Renal cortical epithelial cell (primary cell): ENCODE measurements at regions not wholly inside any gene's neighbourhood (a gene's known extent, or its start where the extent isn't known, plus 50 kb on each side); places are given as distances from the start of the nearest gene placed in this dataset.

ENCODE experiments used
- DNase-seq: peaks from one replicate; pipeline ENCODE4 v3.0.0-alpha.2; 2011; ENCODE audit warnings: low read depth

DNA sequence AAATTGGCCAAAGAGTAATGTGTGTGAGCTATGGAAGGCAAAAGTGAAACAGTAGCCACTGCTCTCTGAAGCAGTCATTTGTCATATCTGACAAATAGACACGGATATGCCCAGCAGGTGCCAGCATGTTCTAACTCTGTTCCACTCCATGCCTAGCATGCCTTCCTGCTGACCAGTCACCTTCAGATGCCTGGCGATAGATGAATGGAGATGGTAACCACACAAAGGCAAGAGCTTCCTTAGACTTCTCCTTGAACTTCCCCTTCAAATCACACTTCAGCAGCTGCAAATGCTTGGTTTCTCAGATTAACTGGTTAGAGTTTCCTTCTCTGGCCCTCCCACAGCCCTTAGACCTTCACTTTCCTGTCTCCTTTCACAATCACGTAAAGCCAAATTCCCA lies 429.9 kb downstream of the DAD1 start:
- peak; percentile 80 for DNase-seq

GRCh38 chr14:22158560-22158959 lies 430.5 kb downstream of the DAD1 start:
- no peak for DNase-seq

DNA sequence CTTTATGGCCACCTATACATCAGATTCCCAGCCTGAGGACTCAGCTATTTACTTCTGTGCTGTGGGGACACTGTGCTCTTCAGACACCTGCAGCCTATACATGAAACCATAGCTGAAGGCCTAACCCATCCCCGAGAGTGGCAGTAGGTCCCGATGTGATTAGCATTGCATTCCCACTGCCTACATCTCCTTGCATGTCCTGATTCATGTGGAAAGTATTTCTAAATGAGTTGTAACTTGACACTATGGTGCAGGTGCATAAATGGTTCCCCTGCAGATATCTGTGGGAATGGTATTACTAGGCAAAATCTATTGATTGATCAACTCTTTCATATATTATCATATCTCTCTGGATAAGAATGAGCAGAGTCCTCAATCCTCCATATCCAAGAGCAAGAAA lies 433.5 kb downstream of the DAD1 start:
- peak; percentile 33 for DNase-seq

- no peak for DNase-seq
Measured at GRCh38 chr14:22152903-22153302, 436.1 kb downstream of the DAD1 start.

DNA sequence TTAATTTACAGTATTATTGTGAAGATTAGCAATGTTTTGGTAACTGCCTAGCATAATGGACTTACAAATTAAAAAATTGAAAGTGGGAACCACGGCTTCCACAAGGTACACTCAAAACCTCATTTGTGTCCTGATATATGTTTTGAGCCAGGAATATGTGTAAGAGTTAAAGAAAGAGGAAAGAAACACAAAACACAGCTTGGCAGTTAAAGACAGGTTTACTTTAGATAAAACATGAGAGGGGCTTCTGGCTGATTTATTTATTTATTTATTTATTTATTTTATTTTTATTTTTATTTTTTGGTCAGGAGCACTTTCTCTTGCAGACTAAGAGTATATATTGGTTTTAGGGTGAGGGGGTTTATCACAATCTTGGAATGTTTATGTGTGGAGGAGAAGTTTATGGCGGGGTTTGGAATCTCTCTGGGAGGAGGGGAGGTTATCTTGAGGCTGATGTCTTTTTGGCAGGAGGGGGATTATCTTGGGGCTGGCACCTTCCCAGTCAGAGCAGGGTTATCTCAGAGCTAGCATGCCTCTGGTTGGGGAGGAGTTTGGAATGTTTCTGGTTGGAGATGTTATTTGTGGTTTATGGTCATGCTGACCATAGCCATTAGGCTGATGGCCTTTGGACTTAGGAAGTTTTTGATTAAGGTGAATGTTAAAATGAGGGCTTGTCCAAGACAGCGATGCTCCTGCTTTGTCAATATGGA lies 436.7 kb downstream of the DAD1 start:
- DNase-seq, result no peak

GRCh38 chr14:22151121-22151520 lies 437.9 kb downstream of the DAD1 start:
- no peak for DNase-seq

GRCh38 chr14:22149058-22149457 lies 440.0 kb downstream of the DAD1 start:
- no peak for DNase-seq

- no peak for DNase-seq
Measured at GRCh38 chr14:22147716-22148115, 441.3 kb downstream of the DAD1 start.

DNA sequence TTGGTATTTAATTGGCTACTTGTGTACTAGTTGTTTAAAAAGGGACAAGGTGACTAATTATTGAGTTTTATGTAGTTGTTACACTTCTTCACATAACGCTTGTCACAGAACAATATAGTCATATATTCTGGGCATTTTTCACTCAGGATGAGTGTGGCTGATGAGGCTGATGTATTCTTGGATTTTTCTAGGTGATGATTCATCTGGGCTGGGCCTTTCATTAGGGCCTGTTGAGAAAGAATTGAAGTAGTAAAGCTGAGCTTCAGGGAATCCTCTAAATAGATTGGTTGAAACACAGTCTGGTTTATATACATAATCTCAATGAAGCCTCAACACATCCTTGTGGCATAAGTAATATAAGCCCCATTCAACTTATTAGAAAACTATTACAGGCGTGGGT lies 445.7 kb downstream of the DAD1 start:
- DNase-seq, result peak; percentile 43

DNA sequence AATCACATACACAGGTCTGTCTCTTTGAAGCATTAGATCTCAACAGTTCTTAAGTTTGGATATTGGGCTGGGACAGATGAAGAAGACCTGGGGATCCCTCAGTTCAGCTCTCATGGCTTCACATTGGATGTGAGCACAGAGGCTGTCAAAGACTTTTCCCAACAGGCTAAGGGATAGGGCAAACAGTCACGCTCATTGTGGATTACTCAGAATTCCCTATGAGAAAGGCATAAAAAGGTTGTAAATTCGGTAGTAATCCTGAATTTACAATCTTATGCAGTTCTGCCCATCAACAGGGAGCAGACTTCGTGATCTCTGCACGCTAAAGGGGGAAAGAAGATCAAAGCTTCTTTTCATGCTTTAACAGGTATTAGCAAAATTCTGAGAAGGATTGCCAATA lies 448.4 kb downstream of the DAD1 start:
- no peak for DNase-seq

DNA sequence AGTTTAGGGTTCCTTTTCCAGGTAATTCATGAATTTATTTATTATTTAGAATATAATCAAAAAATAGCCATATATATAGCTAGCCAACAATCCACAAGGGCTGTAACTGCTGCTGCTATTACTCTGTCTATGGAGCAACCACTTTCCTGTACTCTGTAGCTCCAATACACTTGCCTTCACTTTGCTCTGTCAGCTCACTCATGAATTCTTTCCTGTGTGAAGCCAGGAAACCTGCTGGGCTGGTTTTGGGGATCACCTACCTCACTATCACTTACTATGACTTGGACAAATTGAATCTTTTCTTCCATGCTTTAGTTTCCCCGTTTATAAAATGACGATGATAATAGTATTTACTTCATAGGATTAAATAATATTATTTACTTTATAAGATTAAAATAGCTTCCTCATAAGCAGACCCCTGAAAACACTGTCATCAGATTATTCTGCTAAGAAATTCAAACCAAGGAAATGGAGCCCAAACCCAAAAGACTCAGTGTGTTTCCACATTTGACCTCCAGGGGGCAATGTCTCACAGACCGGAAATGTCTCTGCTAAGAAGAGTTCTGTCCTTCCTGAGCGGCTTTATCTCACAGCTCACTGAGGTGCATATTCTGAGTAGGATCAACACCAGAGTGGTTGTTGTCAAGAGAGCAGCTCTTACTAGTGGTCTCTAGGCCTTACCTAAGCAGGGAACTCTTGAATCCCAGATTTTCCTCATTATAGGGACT lies 457.1 kb downstream of the DAD1 start:
- peak; percentile 3 for DNase-seq

- no peak for DNase-seq
Measured at GRCh38 chr14:22124073-22124613, 450.5 kb upstream of the OR4E1 start.

GRCh38 chr14:22122829-22123560 lies 449.4 kb upstream of the OR4E1 start:
- DNase-seq, result no peak

- peak; percentile 35 for DNase-seq
Measured at GRCh38 chr14:22122227-22122818, 448.7 kb upstream of the OR4E1 start.

DNA sequence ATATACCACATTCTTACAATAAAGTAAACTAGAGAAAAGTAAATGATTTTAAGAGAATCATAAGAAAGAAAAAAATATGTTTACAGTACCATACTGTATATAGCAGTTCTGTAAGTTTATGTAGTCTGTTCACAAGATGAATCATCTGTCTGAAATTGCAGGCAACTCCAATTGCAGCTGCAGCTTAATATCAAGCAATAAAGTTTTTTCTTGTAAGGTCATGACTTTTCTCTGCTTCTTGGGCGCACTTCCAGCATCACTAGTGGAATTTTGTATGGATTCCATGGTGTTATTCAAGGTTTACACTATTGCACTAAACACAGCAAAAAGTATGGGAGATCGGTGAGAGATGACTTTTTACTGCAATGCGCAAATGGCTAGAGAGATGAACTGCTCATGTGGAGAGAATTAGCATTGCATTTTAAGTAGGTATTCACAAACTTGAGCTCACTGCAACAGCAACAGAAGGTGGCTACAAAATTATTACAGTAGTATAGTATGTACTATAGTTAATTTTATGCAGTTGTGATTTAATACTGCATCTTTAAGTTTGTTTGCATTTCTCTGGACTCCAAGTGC lies 445.4 kb upstream of the OR4E1 start:
- DNase-seq, result peak; percentile 3

DNA sequence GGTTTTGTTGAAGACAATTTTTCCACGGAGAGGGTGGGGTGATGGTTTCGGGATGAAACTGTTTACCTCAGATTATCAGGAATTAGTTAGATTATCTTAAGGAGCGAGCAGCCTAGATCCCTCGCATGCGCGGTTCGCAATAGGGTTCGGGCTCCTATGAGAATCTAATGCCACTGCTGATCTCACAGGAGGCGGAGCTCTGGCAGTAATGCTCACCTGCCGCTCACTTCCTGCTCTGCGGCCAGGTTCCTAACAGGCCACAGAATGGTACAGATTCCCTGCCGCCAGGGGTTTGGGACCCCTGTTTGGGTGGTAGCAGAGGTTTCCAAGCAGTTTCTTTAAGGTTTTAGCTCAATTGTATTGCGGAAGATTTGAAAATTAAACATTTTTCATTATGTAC lies 439.8 kb upstream of the OR4E1 start:
- DNase-seq, result no peak

DNA sequence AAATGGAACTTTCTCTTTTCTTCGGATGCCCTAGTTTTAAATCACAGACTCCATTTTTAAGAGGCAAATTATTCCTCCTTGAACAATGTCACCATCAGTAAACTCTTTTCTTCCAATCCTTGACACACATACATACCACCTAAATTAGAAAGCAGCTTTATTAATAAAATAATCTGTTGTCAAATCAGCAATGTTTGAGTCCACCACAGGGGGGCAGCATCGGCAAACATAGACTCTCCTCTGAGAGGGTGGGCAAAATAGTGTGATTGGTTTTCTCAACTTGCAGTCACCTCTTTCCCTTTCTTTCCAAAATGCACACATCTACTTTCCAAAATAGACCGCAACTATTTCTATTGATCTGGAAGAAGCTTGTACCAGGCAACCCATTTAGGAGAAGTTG lies 438.4 kb upstream of the OR4E1 start:
- DNase-seq, result no peak

GRCh38 chr14:22107753-22108152 lies 434.1 kb upstream of the OR4E1 start:
- no peak for DNase-seq

DNA sequence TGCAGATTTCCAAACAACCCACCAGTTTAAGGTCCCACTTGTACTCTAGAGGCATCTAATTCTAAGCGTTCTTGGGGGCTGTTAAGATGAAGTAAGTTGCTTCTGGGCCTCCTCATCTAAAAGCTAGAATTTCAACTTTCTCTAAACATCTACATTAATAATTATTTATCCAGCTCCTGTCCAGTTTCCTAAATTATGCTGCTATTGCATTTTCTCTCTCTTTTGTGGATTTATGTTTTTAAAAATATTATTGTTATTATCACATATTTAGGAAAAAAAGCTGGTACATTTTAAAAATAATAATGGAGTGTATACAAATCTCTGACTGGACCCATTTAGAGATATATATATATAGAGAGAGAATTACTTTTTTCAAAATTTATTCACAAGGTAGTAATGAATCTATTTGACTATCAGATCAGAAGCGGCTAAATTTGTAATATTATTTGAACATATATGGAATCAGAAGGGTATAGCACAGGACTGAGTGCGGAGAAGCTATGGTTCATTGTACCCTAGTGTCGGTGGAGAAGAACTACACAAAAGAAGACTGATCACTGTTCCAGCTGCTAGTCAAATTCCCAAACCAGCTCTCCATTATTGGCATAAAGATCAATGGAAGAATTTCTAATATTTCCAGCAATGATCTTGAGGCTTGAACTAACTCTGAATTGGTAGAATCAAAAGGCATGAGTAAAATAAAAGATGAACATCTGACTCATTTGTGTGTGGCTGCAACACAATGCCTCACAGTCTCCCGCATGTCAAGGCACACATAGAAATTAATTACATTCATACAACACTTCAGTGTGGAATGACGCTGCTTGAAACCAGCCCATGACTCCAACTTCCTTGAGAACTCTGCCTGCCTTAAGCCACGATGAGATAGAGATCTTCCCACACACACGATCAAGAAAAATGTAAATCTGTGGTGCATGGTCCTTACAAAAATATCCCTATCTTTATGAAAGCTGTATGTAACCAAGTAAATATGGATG lies 433.4 kb upstream of the OR4E1 start:
- peak; percentile 3 for DNase-seq

GRCh38 chr14:22105624-22106006 lies 432.0 kb upstream of the OR4E1 start:
- no peak for DNase-seq
